Body of pancreas (tissue), 4 donors: ENCODE measurements at regions not wholly inside any gene's neighbourhood (a gene's known extent, or its start where the extent isn't known, plus 50 kb on each side); places are given as distances from the start of the nearest gene placed in this dataset.

ENCODE experiments used
- ATAC-seq: fragments of 150-250 bp; one replicate; pipeline ENCODE4 v1.9.1; 2016
- DNase-seq, 4 donors: peaks; one replicate each; pipeline ENCODE4 v3.0.0-alpha.2; 2019
- H3K27ac ChIP-seq, 4 donors: fragments of 200-600 bp; sonication (generic); 1 replicate in 3 of 4; 2 replicates in 1 of 4; pipeline versions ENCODE4 v1.5.1 to v1.6.1; 2016 to 2019; ENCODE audit warnings: mild to moderate bottlenecking in 1 of 4, mixed read lengths in 1 of 4, moderate library complexity in 1 of 4
- H3K27me3 ChIP-seq, 2 donors: fragments of 200-600 bp; sonication (generic); one replicate each; pipeline ENCODE4 v1.6.0; 2016; ENCODE audit warnings: mild to moderate bottlenecking in 1 of 2
- H3K36me3 ChIP-seq, 2 donors: fragments of 200-600 bp; sonication (generic); replicated peaks in 1 of 2; 2 replicates each; pipeline ENCODE4 v1.5.1; 2016; ENCODE audit warnings: low read depth in 2 of 2; ENCODE audit not compliant: insufficient read depth in 1 of 2
- H3K4me1 ChIP-seq: fragments of 200-600 bp; sonication (generic); one replicate; pipeline ENCODE4 v1.6.0; 2016
- H3K4me3 ChIP-seq, 2 donors: fragments of 200-600 bp; sonication (generic); 1 replicate in 1 of 2; 2 replicates in 1 of 2; pipeline ENCODE4 v1.5.1; 2016 to 2019
- H3K9me3 ChIP-seq, 3 donors: fragments of 200-600 bp; sonication (generic); 1 replicate in 2 of 3; 2 replicates in 1 of 3; pipeline ENCODE4 v1.5.1; 2016
- CTCF ChIP-seq, 7 experiments: fragments of 450-650 bp in 4 of 7; fragments of 200-600 bp in 3 of 7; sonication (generic) in 3 of 7; IDR thresholded peaks; one replicate each; pipeline ENCODE4 v1.5.1; 2016 to 2019; ENCODE audit warnings: antibody characterized with exemption in 7 of 7
- POLR2A ChIP-seq, 3 donors: fragments of 450-650 bp; IDR thresholded peaks; one replicate each; pipeline ENCODE4 v1.6.1; 2016; ENCODE audit warnings: antibody characterized with exemption in 3 of 3, mild to moderate bottlenecking in 2 of 3
- WGBS, 2 donors: methylation state at CpG; one replicate each; pipeline ENCODE4 v1.1.5; 2017; 5-methylcytosine and 5-hydroxymethylcytosine counted together
- intact Hi-C: fragments of 100-400 bp; cut with DNase I; formaldehyde crosslinking; loops from one replicate; pipeline ENCODE4 v1.15.1; 2023

DNA sequence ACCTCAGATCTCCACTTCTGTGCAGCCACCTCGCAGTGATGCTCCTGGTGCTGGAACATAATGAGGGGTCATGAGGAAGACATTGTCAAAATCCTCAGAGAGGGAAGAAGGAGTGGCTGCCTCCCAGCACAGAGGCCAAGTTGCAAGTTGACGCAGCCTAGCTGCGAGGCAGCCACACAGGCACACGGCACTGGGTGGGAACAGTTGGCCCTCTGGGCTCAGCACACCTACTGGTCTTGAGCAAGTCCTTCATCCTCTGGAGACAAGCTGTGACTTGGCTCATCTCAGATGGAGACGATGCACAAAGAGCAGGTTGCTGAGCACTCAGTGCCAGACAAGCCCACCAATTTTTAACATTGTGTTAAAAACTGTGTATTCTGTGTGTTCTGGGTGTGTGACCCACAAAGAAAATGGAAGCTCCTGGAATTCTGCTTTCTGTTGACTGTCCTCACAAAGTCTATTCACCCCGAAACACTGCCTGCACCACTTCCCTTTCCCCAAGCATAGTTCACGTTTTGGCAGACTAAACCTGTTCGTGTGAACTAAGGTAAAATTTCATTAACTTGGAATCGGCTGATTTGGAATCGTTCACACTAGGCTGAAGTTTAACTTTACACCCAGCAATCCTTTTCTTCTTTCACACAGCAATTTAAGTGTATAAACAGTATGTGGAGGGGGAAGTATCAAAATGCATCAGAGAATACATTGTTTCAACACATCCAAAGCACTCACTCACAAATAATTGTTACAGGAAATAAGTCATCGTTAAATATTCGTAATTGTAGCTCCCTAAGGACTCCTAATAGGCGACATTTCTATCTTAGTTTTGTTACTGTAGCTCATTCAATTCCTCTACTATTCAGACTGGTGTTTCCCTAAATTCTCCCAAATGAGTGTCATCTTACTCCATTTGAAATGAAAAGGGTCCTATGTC lies 266.6 kb upstream of the ID2 start:
- Histone ChIP-seq H3K4me3 (no peak overlapping the region), H3K4me1 (peaks cover 33% of the 10 kb centered on the region), H3K27ac (no peak overlapping the region), H3K36me3 (no peaks in the 10 kb centered on the region), H3K27me3 (no peaks in the 10 kb centered on the region), H3K9me3 (no peaks in the 10 kb centered on the region)
- ATAC-seq (no peak), DNase-seq (no peak)
- WGBS, 2 donors, result 58 to 71% methylated on average over 13 of the region's 13 CpGs
- TF ChIP-seq CTCF (IDR thresholded peaks at IDR 0.05) (no peak), POLR2A (IDR thresholded peaks at IDR 0.05) (no peak)
- intact Hi-C loops, result no loop called here

GRCh38 chr2:8416001-8416571 lies 265.8 kb upstream of the ID2 start:
- no peaks in the 10 kb centered on the region for H3K36me3 ChIP-seq
- 88 to 92% methylated on average over 6 of the region's 6 CpGs for WGBS, 2 donors
- no peak for TF ChIP-seq CTCF (IDR thresholded peaks at IDR 0.05)

DNA sequence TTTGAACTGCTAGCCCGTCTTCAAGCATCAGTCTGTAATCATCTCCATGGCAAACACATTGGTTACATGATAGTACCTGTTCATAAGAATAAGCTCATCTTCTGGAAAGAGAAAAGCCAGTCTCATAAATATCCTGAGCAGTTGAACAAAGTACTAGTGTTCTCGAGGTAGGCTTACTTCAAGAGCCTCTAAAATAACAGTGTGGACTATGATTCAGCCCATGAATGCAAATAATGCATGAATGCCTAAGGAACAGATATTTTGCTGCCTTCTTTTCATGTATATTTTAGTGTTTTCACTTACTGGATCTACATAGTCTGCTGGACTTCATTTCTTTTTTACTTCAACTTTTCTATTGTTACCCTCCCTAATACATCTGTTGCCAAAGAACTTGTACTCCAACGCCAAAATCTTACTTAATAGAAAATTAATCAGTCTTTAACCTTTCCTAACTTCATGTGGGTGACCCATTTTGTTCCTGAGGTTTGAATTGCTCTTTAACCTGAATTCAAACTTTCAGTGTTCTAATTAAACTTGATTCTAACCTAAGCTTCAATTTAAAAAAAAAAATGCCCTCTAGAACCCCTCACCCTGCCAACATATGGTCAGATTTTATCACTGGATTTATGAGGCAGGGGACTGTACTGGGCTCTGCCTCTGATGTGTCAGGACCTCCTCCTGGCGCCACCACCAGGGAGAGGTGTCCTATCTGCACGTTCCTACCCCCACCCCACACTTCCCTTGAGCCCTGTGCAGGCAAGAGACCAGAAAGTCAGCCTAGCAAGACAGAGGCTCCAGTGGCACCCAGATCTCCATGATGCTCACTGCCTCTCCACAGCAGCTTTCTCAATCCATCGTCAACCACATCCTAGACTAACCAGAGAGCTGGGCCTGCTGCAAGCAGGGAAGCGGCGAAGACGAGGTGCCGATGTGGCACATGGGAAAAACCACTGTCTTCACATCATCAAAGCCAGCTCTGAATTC lies 264.7 kb upstream of the ID2 start:
- DNase-seq (no peak), ATAC-seq (no peak)
- TF ChIP-seq POLR2A (IDR thresholded peaks at IDR 0.05), result no peak
- TF ChIP-seq CTCF (IDR thresholded peaks at IDR 0.05), result no peak
- no peaks in the 10 kb centered on the region for H3K36me3 ChIP-seq
- intact Hi-C loops, result no loop called here
- 77 to 78% methylated on average over 10 of the region's 10 CpGs for WGBS, 2 donors
- no peak overlapping the region for H3K27ac ChIP-seq
- H3K4me1 ChIP-seq, result peaks cover 18% of the 10 kb centered on the region
- H3K9me3 ChIP-seq, result no peaks in the 10 kb centered on the region
- H3K27me3 ChIP-seq, result no peaks in the 10 kb centered on the region
- no peak overlapping the region for H3K4me3 ChIP-seq

More at GRCh38 chr2:8416001-8416571, 265.8 kb upstream of the ID2 start:
- Histone ChIP-seq H3K4me3 (no peak overlapping the region), H3K27me3 (no peaks in the 10 kb centered on the region), H3K27ac (no peak overlapping the region), H3K9me3 (no peaks in the 10 kb centered on the region), H3K4me1 (peaks cover 26% of the 10 kb centered on the region)
- ATAC-seq (no peak), DNase-seq (no peak)
- intact Hi-C loops, result no loop called here

GRCh38 chr2:8418721-8419120 lies 263.1 kb upstream of the ID2 start:
- peaks cover 2% of the 10 kb centered on the region for H3K4me1 ChIP-seq
- TF ChIP-seq CTCF (IDR thresholded peaks at IDR 0.05), result no peak
- no peak for TF ChIP-seq POLR2A (IDR thresholded peaks at IDR 0.05)
- no peak overlapping the region for H3K27ac ChIP-seq
- H3K36me3 ChIP-seq, result no peaks in the 10 kb centered on the region
- intact Hi-C loops, result no loop called here
- ATAC-seq, result no peak
- WGBS, 2 donors, result 92% methylated on average over 3 of the region's 3 CpGs
- no peaks in the 10 kb centered on the region for H3K9me3 ChIP-seq
- DNase-seq, result no peak
- no peak overlapping the region for H3K4me3 ChIP-seq
- no peaks in the 10 kb centered on the region for H3K27me3 ChIP-seq
